NCI-H82 (cell line): ENCODE measurements at regions not wholly inside any gene's neighbourhood (a gene's known extent, or its start where the extent isn't known, plus 50 kb on each side); places are given as distances from the start of the nearest gene placed in this dataset.

ENCODE experiments used
- DNase-seq: peaks from one replicate; lab custom pipeline; 2025; lab: John Stamatoyannopoulos, UW

DNA sequence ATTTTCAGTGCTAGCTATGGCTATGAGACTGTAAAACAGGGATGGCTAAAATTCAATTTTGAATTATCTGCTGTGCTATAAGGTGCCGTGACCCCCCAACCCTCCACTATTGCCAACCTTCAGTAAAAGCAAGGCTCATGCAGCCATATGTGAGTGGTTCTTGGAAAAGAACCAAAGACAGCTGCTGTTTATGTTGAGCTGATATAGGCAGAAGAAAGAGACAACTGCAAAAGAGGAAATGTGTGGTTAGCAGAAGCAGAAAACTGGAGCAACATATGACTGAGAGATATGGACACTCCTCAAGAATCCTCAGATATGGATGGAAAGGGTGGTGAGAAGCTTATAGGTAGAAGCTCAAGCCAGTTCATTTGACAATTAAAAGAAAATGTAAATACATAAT, 200.3 kb downstream of the TLE1 start:
- DNase-seq = no peak

DNA sequence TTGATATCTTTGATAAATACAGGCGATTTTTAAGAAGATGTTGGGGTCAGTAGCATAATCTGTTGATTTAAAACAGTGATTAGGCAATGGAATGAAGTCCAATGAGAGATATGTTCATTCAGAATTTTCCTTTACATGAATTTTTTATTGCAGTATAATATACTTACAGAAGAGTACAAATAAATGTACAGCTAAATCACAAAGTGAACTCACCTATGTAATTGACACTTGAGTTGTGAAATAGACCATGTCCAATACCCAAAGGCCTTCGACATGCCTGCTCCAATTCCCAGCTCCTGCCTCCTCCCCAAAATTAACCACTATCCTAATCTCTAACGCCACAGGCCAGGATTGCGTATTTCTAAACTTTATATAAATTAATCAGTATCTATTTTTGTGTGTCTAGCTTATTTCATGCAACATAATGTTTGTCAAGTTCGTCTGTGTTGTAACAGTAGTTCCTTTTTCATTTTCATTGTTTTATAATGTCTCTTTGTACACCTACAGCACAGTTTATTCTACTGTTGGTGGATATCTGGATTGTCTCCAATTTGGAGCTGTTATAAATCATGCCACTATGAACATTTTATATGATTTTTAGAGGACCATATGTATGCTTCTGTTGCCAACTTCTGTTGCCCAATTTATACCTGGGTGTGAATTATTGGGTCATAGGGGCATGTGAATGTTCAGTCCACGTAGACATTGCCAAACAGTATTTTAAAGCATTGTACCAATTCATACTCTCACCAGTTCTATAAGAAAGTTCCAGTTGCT, 208.3 kb downstream of the TLE1 start:
- no peak for DNase-seq

DNA sequence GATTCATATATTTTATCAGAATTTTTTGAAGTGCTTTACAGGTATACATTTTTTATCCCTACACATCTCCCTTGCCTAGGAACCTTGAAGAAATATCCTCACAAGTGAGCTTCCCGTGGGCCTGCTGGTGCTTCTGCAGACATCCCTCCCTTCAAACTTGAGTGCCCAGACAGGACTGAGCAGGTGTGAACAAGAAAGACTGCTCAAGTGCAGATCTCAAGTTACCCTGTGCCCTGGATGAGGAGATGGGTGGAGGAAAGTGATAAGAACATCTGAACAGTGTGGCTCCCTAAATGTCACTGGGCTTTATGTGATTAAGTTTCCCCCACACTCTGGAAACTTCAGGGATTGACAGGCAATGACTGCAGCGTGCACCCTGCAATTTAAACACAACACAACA, 209.8 kb downstream of the TLE1 start:
- DNase-seq = no peak

DNA sequence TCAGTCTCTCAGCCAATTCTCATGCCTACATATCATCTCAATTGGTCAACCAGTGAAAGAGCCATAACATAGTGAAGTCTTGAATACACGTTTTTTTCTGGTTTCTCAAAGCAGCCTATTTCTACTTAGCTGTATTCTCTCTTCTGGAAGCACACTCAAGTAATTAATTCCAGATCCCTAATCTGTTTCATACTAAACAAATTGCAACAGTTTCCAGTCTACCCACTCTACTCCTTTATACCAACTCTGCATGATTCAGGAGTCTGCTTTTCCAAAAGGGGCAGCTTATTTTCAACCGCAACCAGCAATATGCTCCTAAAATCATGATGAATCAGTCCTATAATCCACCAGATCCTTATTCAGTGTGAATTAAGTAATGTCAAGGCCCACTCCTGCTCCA, 211.7 kb downstream of the TLE1 start:
- DNase-seq = no peak

DNA sequence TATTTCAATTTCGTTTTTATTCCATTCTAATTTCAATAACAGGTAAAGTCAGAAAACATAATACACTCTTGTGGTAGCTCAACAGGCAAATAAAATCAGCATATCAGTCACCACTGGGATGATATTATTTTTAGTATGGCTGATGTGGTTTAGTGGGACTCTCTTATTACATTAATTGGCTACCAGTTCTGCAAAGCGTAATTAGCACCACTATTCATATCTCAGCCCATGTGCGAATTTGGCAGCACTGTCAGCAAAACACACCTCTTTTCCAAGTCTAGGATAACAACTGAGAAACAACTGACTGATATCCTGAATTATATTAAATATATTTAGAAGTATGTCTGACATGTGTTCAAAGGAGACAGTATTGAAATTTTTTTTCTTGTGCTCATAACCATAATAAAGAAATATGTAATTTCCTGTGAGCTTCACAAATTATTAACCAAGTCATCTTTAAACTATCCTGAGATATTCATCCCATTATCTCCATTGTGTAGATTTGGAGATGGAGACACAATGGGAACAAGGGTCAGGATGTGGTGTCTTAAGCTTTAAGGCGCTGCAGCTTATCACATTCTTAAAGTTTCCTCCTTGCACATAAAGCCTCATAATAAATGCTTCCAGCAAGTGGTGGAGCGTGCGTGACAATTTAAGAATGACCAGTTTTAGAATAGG, 212.4 kb downstream of the TLE1 start:
- DNase-seq = no peak

DNA sequence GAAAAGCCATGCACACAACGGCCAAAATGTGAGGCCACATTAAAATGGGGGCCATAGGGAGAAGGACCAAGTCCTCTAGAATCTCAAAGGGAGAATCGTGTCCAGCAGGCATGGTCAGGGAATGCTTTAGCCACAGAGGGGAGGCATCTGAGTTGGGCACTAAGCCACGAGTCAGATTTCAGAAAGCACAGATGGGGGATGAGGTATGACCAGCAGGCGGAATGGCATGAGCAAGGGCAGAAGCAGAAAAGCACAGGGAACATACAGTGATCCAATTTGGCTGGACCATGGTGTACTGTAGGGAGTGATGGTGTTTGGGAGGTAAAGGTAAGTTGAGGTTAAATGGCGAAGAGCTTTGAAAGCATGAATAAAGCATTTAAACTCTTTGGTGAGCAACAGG, 214.6 kb downstream of the TLE1 start:
- DNase-seq = no peak

DNA sequence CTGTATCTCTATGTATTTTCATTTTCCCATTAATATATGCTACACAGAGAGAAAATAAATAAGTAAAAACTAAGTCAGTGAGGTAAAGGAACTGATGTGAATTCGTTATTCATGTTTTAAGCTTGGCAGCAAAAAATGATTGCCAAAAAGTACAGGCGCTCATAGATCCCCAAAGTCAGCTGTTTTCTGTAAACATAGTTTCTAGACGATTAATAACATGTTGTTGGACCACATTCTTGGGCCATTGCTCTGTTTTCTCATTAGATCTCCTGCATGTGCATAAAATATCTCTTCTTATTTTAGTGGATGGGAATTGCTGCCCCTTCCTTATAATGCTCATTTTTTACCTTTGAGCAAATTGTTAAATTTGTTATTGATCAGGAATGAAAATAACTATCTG, 215.2 kb downstream of the TLE1 start:
- no peak for DNase-seq

DNA sequence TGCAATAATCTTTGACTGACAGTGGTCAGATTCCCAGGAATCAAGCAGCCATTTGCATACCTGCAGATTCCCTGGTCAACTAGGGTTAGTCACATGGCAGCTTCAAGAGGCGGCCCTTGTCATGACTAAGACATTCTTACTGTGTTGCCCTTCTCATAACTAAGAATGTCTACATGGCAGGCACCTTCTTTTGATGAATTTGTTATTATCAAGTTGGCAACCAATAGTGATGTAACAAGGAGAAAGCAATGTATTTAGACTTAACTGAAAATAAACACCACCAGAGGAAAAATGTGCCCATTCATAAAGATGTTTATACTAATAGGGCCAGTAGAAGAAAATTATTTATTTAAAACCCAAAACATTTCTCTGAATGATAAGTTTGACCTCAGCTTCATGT, 215.6 kb downstream of the TLE1 start:
- DNase-seq = no peak

DNA sequence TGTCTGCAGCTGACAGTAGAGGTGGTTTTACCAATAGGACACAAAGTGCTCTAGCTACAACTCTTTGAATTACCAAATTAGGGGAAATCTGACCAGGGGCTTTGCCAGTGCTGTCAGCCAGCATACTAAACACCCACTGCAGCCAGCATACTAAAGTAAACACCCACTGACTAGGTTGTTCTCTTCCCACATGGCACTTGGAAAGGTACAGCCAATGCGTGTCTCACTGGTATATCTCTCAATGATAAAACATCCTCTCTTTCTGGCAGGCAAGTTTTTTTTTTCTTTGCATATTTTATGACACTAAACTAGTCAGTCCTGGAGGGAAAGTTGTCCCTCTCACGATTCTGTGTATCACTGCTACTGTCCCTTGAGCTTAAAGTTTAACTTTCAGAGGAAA, 216.1 kb downstream of the TLE1 start:
- DNase-seq = no peak

DNA sequence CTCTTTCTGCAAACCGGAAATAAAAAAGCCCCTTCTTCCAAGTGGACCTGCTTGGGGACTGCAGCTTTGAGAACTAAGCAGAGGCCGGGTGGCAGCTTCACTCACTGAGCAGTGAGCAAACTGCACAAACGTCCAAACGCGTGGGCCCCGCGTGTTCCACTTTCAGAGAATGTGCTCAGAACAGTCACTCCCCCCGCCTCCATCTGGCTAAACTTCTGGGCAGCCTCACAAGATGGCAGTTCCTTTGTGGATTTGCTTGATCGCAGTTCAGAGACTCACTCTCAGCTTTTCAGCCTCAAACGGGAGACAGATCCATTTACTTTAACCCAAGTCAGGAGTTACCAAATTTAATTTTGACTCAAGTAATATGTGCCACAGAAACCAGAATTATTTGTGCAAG, 216.6 kb downstream of the TLE1 start:
- DNase-seq = peak; percentile 10

DNA sequence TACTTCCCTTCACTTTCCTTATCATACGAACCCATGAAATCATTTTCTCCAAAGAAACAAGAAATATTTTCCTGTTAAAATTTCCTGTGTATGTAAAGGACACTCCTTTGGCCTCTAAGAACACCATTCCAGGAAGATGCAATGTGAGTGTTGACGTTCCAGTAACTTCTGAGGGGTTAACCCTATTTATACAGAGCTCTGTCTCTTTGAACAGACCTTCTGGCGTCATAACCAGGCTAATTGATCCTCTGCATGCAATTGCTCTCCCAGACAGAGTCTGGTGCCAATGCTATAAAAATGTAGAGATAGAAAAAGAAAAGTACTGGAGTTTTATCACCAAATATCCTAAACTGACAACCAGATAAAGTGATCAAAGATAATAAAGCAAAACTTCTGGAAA, 218.5 kb downstream of the TLE1 start:
- DNase-seq = no peak

DNA sequence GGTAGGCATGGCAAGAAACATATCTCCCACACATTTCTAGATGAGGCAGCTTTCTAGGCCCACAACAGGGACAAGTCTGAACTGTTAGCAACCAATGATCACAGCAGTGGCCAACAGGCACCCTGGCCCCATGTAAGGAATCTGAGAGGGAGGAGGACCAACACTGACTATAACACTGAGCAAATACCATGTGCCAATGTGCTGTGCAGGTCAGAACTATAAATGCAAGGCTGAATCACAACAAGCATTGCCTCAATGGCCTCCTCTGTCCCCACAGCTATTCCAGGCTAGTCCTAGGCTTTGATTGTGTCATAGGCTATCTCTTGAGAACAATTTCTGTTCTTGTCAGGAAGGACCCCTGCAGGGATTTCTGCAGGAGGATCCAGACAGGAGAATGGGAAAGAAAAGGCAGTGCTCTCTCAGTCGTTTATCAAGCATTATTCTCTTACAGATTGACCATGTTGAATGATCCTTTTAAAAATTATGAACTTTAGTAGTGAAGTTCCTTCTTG, 221.2 kb downstream of the TLE1 start:
- no peak for DNase-seq

DNA sequence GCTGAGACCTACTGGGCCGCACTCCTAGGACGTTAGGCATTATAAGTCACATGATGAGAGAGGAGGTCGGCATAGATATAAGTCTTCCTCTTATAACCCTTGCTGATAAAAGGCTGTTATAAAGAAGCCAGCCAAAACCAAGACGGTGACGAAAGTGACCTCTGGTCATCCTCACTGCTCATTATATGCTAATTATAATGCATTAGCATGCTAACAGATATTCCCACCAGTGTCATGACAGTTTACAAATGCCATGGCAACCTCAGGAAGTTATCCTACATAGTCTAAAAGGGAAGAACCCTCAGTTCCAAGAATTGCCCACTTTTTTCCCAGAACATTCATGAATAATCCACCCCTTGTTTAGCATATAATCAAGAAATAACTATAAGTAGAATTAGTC, 222.4 kb downstream of the TLE1 start:
- DNase-seq = no peak

DNA sequence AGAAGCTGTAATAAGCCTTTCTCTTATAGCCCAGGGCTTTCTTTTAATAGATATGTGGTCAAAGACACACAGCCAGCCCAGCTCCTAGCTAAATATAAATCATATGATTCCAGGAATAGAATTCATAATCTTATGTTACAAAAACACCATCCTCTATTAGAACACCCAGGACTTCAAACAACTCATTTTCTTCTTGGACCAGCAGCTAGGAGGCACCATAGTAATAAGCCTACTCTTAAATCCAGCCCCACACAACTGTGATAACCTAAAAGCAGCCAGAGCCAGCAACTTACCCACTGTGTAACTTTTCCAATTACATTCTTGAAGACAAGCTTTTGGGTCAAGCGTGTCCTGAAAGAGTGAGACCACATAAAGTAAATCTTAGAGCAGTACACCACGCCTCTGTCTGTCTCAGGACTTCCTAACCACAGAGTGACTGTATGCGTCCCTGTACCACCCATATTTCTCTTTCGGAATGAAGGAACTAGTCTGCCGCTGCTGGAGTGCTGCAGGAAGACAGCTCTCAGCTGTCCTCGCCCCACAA, 223.8 kb downstream of the TLE1 start:
- DNase-seq = no peak

DNA sequence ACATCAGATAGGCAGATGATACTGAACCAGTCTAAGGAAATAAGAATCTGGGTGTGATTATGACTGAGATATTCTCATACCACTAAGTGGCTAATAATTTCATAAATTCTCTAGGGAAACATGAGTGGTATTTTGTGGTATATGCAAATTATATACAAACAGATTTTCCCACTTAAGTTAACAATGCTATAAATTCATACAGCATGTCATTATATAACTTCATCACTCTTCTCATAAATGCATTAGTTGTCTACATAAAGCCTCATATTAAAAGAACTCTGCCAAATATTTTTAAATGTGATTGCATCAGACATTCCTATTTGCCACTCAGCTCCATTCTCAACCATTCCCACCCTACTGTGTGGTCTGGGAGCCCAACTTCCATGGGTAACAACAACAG, 226.5 kb downstream of the TLE1 start:
- DNase-seq = no peak

DNA sequence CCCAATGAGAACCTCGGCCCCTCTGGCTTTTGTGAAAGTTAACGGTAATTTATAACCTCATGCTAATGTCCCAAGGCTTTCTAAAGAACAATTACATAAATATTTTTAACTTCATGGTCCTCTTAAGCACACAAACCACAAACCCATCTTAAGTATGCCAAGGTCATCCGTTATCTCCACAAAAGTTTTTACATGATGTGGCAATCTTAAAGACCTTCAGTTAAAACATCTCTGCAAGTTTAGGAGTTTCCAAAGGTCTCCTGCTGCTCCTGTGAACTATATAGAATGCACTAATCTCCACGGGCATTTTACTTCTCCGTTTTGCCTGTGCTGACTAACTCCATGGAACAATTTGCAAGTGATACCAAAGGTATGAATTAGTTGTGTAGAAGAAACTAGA, 228.2 kb downstream of the TLE1 start:
- DNase-seq = no peak

DNA sequence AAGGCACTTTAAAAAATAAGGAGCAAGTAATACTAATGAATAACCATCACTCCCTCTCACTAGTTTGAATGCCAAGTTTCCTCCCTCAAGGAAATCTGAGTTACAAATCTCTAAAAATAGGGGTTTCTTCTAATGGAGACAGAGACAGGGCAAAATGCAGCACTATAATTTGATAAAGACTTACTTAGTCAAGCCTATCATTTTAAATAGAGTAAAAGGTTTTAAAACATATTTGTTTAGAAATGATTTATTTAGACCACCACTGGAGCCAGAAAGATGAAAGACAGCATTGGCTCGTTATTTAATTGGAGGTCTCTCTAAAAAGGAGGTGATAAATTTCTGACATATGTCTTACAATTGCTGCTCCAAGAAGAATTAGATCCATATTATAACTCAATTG, 228.7 kb downstream of the TLE1 start:
- no peak for DNase-seq

DNA sequence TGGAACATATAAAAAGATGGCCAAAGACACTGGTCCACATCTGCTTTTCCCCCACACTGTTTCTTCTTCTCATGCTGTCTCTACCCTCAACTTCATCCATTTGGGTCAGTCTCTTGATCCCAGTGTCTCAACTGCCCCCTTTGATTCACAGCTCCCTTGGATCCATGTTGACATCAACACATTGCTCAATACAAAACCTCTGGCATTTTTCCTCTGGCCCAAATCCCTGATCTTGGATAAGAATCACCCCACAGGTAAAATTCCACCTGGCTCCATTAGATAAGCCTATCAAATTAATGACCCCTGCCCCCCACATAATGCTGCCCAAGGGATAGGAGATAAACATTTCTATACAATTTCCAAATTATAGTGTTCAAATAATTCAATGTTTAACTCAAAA, 229.8 kb downstream of the TLE1 start:
- DNase-seq = no peak

DNA sequence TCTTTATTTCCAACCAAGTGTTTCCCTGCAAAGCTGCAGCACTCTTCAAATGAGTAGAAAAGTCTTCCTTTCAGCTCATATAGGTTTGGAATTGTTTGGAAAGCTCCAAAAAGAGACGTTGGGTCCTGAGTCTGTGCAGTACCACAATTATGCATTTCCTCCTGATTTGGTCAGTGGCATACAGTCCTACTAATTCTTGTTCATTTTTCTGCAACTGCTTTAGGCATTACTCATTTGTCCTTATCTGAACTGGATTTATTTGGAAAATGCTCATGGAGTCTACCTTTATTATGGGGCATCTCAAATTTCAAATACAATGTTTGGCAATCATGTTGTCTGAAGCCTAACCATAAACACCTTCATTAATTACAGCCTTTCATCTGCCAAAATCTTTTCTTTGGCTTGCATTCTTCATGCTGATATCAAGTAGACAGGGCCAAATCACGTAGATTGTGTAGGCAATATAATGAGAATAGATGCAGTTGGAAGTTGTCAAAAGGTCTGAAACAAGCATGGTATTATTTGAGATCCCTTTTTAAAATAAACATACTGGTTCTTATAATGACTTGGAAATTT, 232.8 kb downstream of the TLE1 start:
- no peak for DNase-seq

DNA sequence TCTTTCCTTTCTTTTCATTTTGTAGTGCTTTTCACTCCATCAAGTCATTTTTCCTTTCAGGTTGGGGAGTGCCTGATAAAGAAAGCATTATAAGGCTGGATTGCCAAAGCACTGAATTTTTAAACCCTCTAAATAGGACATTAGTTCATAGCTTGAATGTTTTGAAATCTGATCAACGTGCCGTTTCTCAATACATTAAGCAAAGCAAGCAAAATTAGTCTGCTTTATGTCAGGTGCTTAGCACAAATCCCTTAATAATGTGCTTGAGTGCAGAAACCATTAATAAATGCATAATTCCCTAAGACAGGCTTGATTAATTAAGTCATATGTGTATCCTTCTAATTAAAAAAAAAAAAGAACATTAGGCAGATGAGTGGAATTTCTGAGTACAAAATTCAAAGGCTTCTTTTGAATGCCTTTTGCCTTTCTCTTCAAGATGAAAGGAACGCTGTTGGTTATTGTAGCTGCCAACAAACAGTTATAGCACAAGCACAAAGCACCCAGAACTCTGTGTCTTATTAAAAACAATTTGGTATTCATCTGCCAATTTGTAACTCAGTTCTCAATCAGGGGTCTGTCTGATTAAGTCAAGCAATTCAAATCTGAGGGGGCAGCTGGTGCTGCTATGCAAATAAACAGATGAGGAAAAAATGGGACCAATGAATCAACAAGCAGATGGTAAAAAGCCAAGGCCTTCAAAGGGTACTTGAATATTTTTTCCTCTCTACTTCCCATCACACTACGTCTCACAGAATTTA, 233.7 kb downstream of the TLE1 start:
- DNase-seq = peak; percentile 66

DNA sequence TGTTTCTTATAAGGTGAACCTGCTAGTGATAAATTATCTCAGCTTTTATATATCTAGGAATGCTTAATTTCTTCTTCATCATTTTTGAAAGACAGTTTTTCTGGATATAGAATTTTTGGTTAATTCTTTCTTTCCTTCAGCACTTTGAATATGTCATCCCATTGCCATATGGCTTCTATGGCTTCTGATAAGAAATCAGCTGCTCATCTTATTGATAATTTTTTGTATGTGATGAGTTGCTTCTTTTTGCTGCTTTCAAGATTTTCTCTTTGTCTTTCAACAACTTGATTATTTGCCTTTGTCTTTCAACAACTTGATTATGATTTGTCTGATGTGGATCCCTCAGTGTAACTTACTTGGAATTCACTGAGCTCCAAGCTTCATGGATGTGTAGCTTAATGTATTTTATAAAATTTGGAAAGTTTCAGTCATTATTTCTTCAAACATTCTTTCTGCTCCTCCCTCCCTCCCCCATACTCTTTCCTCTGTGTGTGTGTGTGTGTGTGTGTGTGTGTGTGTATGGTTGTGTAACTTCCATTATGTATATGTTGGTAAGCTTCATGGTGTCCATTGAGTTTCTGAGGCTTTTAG, 243.9 kb downstream of the TLE1 start:
- no peak for DNase-seq

DNA sequence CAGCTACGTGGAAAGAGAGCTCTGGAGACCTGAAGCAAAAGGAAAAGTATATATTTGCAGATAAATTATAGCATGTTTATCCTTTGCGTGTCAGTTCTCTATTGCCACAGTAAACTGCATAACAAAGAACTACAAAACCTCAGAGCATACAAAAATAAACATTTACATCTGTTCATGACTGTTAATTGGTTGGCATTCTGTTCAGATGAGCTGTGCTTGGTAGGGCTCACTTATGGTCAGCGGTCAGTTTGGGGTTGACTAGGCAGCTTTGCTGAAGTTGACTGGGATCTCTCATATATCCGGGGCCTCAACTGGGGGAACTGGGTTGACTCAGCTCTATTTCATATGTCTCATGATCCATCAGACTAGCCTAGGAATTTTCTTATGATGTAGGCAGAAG, 257.7 kb downstream of the TLE1 start:
- no peak for DNase-seq
